Skin of body (tissue), 1 donor: ENCODE measurements at regions not wholly inside any gene's neighbourhood (a gene's known extent, or its start where the extent isn't known, plus 50 kb on each side); places are given as distances from the start of the nearest gene placed in this dataset.

Experiments used
- DNase-seq: peaks from one replicate; lab custom pipeline; 2025; lab: John Stamatoyannopoulos, UW

DNA sequence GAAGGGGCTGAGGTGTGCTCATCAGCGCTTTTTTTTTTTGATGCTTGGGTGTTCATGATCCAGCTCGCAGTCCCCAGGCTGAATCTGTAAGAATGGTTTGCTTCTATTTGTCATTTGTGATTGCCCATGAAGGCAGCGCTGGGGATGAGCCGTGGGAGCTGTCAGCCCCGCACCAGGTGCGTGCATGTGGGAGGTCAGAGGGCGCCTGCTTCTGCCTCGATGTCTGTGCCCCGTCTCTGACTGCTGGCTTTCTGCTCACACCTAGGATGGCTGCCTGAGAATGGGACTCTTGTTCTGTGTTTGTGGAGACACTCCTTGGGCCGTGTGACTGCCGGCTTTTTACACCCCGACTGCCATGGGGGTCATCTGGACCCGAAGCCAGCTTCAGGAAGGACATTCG lies 141.2 kb upstream of the RTL1 start:
- no peak for DNase-seq

DNA sequence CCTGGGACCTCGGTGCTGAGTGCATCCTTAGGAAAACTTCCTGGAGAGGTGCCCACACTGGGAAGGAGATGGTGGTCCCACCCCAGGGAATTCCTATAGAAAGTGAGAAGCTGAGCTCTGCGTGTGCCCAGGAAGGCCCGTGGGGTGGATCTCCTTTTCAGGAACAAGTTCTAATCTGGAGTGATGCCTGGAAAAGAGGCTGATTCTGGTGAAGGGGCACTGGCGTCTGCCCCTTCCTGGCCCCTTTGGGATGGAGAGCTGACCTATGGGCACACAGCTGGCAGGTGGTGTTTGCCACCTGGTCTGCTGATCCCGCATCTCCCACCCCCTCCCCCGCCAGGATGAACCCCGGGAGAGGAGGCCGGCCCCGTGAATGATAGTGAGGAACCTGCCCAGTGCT lies 142.0 kb upstream of the RTL1 start:
- no peak for DNase-seq

DNA sequence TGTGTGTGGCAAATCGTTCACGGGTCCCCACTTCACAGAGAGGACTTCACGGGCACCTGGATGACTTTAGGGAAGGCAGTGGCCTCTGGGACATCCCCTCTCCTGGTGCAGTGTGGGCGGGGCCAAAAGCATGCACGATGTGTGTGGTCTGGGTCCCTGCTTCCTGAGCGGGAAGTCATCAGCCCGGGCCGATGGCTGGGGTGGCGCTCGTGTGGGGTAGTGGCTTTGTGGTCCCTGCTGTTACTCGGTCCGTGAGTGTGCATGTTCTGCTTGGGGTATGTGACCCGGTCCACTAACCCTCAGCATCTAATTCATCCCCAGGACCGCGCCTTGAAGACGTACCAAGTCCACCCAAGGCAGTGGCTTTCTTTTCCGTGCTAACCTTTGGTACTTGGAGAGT lies 142.5 kb upstream of the RTL1 start:
- no peak for DNase-seq

DNA sequence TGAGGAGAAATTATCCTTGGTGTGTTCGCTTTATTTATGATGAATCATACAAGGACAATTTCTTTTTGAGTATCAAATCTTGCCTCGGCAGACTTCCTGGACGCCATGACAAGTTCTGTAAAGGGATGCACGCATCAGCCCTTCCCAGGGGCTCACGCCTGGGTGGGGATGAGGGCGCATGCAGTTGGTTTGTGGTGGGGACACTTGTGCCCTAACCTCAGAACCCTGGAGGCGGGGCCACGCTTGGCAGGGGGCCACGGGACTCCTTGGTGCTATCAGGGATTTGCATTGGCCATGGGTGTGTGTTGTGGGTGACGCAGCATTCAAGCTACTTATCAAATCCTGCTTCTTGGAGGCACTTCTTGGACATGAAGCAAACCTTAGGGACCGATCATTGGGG lies 143.8 kb upstream of the RTL1 start:
- no peak for DNase-seq

DNA sequence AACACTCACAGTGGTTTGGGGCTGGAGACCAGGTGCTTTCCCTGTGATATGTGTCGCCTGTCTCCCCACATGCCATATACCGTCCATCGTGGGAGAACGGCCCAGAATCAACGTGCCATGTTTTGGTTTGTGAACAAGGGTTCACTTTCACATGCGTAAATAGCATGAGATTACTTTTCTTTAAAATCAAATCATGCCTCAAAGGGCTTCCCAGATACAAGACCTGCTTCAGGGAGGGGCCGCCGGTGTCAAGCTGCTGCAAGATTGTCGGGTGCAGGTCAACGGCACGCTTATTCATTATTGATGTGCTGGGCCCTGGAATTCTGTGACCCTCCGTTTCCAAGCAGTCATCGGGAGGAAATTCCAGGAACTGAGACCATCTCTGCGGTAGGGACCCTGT lies 145.2 kb upstream of the RTL1 start:
- no peak for DNase-seq

DNA sequence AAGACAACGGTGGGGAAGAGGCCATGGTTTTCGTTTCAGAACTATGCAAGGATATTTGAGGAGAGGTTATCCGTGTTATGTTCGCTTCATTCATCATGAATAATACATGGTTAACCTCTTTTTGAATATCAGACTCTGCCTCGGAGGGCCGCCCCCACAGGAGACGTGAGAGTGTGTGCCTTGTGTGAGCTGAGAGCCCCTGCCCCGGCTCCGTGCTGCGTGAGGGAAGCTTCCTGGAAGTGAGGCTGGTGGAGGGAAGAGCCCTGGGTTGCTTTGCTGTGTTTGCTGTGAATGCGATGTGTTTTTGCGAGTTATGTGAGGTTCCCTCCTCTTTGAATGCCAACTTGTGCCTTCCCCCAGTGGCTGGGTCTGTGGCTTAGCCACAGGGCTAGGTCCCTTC lies 146.0 kb upstream of the RTL1 start:
- no peak for DNase-seq

DNA sequence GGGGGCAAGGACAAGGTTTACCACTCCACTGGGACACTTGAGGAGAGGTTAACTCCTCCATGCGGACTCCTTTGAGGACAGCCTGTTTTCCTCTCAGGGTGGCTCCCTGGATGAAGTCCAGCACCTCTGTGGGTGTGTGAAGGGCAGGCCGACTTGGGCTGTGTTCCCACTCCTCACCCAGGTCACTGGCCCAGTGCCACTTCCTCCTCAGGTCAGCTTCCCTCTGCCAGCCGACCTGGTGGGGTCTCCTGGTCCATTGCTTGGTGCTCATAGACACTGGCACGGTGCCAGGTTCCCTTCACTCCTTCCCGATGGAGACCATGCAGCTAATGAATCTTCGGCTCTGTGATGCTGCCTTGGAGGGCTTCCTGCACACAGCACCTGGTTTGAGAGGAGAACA lies 146.4 kb upstream of the RTL1 start:
- no peak for DNase-seq

DNA sequence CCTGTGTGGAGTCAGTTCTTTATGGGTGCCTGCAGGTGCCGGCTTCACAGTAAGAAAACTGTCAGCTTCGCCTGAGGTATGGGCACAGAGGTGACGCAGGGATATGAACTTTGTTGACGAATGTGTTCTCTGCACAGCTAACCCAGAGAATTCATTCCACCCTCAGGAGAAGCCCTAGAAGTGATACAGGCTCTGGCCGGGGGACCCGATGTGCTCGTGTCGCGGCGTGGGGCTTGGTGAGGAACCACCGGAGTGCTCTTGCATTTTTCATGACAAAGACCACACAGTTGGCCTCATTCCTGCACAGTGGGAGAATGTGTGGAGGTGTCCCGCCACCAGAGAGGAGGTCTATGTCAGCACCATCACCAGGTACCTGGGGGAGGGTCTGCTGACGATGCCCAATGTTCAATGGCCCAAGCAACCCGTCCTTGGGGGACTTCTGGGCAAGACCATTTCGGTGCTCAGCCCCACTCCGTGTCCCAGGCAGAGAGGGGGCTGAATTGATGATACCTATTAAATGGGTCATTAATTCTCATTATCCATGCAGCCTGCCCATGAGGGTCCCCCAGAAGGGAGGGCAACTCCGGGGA lies 147.5 kb upstream of the RTL1 start:
- DNase-seq: no peak

DNA sequence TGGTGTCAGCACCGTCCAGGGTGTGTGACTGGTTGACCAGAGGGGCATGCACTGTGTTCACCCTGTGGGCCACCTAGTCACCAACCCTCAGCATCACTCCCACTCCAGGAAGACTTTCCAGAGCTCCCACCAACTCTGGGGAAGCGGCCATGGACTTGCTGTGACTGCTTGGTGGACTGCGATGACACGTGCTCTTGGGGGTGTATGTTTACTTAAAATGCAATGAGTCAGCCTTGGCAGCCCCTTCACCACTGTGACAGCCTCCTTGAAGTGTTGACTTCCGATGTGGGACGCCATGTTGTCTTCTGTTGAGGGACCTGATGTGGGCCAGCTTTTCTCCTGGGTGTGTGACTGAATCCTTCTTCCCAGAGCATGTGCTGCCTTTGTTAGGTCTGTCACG lies 151.1 kb upstream of the RTL1 start:
- DNase-seq: no peak

DNA sequence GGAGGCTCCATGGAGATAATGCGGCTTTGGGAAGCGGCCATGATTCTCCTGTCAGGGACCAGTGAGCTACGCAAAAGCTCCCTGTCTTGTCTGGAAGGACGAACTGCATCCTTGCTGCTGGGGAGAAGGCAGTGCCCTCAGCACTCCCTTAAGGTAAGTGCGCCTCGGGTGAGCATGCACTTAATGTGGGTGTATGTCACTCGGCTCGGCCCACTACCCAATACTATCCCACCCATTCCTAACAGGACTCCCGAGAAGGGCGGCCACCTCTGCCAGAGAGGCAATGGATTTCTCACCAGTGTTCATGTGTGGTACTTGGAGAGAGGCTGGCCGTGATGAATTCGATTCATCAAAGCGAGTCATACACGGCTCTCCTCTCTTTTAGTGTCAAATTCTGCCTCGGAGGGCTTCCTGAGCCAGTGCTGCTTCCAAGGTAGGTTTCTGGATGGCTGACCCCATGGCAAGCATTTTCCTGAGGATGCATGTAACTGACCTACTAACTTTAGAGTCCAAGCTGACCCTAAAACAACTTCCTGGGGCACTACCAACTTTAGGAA lies 151.7 kb upstream of the RTL1 start:
- DNase-seq: no peak

DNA sequence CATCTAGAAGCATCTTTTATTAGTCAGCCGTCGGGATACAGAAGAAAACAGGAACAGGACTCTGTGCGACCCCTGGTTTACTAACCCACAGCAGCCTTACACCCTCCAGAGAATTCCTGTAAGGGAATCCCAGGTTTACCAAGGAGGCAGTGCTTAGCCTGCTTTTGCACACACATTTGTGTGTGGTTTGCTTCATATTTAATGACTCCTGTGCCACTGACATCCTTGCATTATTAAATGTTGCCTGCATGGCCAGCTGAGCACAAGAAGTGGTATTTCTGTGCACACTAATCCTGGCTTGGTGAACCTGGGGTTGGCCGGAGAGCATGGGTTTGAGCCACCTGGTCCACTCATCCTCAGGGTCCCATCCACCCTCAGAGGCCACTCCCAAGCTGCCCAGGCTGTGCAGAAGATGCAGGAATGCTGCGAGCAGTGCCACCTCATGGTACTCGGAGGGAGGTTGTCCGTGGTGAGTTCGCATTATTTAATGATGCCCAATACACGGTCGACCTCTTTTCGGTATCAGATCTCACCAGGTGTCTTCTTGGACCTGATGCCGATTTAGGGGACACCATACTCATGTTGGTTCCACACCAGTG lies 152.4 kb upstream of the RTL1 start:
- no peak for DNase-seq

DNA sequence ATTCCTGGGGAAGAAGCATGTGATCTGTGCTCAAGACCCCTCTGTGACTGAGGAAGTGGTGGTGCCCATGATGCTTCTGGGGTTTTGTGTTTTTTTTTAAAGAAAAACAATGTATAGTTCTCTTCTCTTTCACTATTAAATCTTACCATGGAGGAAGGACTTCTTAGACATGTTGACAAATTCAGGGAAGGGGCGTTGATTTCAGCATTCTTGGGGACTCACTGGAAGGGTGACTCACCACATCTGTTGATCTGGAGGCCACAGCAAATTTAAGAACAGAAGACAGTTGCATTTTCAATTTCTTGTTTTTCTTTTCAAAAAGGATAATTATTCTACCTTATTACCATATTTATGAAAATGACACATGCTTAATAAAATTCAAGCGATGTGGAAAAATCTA lies 152.9 kb upstream of the RTL1 start:
- no peak for DNase-seq

DNA sequence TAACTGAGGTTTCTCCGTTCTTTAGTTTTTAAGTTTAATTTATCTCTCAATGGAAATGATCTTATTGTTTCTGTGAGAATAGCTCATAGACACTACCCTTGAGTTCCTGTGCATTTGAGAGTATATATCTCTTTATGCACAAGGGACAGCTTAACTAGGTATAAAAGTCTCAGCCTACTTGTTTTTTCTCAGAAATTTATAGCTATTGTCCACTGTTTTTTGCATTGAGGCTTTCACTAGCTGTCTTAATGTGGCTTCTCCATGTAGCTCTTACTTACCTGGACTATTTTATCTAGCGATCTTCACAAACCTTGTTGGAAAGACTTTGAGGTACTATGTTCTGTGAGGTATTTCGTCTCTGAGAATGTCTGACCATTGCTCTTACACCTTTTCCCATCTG lies 153.9 kb upstream of the RTL1 start:
- no peak for DNase-seq

DNA sequence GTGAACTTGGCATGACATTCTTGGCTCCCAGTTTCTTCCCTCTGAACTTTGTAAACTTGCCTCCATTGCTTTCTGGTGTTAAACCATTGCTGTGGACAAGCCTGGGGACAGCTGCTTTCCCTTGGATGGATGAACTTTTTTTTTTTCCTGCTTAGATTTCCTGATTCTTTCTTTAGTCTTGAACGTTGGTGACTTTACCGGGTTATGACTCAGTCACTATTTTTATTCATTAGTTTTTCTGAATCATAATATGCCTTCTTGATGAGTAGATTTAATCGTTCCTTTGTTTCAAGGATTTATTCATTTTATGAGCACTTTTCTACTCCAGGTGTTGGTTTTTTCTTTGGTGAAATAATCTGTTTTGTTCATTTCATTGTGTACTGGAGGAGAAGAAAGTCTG lies 155.0 kb upstream of the RTL1 start:
- DNase-seq: no peak

DNA sequence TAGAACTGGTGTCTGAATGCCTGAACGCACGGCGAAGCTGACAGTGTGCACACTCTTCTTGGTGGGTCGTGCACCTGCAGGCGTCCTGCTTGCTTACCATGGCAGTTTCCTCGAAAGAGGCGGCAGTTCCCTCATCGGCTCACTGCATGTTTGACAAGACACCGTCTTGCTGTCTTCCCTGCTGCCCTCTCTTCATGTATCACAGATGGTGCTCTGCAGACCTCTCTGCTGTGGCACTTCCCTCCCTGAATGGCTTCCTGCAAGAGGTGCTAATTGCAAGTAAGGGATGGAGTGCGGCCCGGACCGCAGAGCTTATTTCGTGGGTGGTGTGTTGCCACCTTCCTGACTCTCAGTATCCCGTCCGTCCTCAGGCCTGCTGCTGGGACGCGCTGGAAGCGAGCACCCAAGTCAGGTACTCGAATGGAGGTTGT lies 156.7 kb upstream of the RTL1 start:
- DNase-seq: no peak

DNA sequence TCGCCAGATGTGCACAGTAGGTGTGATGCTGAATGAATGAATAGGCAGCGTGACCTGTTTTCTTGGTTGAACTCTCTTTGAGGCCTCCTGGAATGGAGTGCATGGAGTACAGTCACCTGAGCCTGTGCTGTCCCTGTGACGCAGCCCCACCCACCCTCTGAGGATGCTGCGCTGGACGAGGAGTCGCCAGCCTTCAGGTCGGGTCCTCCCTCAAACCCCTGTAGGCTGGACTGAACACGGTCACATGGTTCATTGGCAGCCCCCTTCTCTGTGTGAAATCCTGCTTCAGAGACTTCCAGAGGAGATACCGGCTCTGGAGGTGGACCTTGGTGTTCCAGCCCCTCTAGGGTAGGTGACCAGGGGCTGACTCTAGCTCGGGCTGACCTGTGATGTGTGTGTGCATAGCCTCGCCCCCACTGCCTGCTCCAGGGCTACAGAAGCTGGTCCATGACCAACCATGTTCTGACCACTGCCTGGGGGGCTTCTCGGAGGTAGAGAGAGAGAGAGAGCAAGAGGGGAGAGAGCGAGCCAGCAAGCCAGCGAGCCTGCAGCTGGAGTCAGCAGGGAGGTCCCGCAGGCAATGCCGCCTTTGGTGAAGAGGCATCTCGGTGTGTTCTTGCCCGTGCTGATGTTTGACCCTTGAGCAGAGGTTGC lies 158.0 kb upstream of the RTL1 start:
- DNase-seq: no peak

DNA sequence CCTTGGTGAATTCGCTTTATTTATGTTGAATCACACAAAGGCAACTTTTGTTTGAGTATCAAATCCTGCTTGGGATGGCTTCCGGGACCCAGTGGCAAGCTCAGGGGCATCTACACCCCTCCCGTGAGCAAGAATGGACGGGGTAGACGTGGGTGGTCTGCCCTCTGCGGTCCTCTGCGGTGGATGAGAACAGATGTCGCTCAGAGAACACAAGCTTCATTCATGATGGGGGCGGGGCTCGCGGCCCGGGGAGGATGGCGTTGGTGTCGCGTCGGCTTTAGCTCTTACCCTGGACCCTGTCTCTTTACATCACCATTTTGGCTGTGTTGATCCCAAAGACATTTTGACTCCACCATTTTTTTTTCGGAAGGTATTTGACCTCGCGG lies 158.5 kb upstream of the RTL1 start:
- no peak for DNase-seq

DNA sequence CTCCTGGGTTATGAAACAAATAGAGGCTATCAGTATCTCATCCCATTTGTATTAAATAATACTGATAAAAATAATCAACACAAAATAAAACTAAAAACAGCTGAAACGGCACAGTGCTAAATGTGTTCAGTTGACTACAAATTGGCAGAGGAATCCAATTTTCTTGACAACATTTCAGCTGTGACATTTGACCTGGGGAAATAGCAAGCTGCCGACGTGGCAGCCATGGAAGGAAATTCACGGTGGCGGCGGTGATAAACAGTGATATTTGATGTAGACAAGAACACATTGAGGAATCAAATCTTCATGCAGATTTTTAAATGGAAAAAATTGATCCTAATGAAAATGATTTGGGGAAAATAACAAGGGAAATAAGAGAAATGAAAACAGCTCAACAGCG lies 159.1 kb upstream of the RTL1 start:
- DNase-seq: no peak

DNA sequence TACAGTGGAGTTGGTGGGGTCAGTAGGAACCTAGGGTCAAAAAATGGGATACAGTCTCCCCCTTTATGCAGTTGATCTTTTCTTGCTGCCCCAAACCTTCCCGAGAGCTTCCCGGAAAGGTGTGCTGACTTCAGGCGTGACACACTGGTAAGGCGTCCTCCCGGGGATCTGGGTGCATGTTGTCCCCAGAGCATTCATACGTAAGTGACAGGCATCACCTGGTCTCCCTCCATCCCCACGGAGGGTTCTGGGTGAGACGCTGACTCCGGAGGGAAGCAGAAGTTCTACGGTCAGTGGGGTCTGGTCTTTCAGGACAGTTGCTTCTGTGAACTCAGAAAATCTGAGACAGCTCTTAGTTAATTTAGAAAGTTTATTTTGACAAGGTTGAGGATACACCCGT lies 159.6 kb upstream of the RTL1 start:
- DNase-seq: no peak

DNA sequence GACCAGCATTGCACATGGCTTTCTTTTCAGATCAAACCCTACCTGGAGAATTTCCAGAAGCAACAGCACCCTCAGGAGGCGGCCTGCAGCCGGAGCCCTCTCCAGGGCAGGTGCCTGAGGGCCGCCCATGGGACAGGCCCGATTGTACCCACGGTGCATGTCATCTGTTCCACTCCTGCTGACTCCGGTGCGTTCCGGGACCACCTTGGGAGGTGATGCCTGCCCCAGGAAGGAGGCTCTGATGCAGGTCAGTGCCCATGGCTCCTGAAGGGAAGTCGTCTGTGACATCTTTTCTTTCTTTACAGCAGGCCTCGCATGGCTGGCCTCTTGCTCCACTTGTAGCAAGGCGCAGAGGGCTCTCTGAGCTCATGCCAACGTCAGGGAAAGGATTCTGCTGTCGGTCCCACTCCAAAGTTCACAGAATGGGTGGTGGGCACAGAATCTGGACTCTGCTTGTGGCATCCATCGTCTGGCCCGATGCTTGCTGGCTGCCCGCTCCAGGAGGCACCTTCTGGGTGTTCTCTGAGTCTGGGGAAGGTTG lies 160.7 kb upstream of the RTL1 start:
- DNase-seq: no peak

DNA sequence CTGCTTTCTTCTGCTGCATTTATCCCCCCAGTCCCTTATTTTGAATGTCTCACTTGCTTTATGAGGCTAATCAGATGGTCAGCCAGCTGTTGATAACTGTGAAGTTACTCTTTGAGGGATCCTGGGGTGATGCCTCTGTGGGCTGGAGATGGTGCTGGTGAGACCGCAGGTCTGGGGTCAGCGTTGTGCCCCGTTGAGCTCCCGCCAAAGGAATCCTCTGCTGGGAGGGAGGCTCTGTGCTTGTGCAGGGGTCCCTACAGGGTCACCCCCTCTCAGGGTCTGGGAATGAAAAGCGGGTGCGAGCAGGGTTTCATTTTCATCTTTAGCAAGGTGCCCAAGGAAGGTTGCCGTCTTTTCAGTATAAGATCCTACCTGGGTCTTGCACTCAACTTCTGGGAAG lies 161.2 kb upstream of the RTL1 start:
- no peak for DNase-seq

DNA sequence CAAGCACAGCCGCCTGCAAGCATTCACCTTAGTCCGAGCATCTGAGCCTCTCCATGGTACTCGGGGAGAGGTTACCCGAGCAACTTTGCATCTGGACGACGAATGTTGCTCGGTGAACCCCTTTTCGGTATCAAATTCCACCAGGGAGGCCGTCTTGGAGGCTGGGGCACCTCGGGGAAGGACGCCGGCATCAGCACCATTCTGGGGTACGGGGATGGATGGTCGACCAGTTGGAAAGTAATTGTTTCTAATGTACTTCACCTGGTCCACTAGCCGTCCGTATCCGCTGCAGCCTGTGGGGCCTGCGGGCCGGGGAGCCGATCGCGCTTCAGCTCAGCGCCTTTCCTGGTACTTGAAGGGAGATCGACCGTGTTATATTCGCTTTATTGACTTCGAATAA lies 161.7 kb upstream of the RTL1 start:
- no peak for DNase-seq
